HFF-Myc (cell line): ENCODE measurements at regions not wholly inside any gene's neighbourhood (a gene's known extent, or its start where the extent isn't known, plus 50 kb on each side); places are given as distances from the start of the nearest gene placed in this dataset.

Source experiments
- DNase-seq: peaks from one replicate; pipeline ENCODE4 v3.0.0-alpha.2; 2011; ENCODE audit warnings: low read depth; ENCODE audit errors: extremely low read depth
- H3K4me3 ChIP-seq: replicated peaks from 2 replicates; pipeline ENCODE4 v1.5.1; 2011; ENCODE audit warnings: low read depth, mild to moderate bottlenecking, control low read depth, low read length
- TF ChIP-seq, protein P1 (sequence below): IDR thresholded peaks from 2 replicates; pipeline ENCODE4 v1.5.1; 2012; ENCODE audit warnings: mild to moderate bottlenecking, low read depth, low read length, control low read depth; ENCODE audit errors: missing control alignments

GRCh38 chr3:70874196-70874595, 561.8 kb upstream of the MDFIC2 start:
- no peak overlapping the region for H3K4me3 ChIP-seq
- TF ChIP-seq, protein P1, sequence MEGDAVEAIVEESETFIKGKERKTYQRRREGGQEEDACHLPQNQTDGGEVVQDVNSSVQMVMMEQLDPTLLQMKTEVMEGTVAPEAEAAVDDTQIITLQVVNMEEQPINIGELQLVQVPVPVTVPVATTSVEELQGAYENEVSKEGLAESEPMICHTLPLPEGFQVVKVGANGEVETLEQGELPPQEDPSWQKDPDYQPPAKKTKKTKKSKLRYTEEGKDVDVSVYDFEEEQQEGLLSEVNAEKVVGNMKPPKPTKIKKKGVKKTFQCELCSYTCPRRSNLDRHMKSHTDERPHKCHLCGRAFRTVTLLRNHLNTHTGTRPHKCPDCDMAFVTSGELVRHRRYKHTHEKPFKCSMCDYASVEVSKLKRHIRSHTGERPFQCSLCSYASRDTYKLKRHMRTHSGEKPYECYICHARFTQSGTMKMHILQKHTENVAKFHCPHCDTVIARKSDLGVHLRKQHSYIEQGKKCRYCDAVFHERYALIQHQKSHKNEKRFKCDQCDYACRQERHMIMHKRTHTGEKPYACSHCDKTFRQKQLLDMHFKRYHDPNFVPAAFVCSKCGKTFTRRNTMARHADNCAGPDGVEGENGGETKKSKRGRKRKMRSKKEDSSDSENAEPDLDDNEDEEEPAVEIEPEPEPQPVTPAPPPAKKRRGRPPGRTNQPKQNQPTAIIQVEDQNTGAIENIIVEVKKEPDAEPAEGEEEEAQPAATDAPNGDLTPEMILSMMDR, result no peak
- DNase-seq, result no peak

GRCh38 chr3:70873686-70874085, 561.2 kb upstream of the MDFIC2 start:
- no peak overlapping the region for H3K4me3 ChIP-seq
- TF ChIP-seq, protein P1, result no peak
- DNase-seq, result no peak

DNA sequence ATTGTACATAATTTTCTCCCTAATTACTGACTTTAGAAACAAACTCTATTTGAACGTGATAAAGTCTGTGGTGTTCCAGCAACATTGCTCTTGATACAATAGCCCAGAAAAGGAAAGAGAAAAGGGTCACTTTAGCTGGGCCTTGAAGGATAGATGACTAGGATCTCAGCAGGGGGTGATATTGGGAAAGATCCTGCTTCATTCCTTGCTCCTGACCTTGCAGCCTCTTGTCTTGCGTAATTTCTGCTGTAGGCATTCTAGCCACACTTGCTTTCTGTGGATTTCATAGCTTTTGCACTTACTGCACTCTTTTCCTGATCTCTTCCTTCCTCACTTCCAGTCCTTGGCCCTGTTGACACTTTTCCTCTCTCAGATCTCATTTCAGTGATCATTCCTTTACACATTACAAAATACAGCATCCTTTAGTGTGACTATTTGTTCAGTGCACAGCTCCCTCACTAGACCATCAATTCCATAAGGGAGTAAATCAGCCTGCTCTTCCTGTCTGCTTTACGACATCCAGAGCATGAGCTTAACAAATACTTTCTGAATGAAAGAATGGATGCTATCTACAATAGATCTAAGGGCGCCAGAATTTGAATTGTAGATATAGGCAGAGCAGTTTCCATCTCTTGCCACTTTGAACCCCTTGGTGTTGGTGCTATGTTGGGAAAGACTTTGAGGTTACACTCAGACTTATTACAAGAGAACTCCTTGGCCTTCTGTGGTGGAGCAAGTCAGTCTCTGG, 559.6 kb upstream of the MDFIC2 start:
- no peak for DNase-seq
- TF ChIP-seq, protein P1, result no peak

DNA sequence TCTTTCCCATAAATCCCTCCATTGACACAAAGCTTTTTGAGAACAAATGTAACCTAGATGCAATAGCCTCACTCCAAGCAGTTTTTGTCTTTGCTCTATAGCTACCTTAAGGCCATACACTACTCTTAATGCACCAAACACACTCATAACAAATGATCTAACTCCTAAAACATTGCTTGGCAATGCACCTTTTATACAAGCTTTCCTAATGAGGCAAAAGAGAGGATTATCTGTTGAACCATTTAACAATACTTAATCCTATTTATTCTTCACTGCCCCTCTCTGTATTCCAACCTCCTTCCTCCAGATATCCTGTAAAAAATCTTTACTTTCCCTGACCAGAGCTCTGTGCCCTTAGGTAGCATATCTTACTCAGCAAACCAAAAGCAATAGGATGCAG, 558.1 kb upstream of the MDFIC2 start:
- DNase-seq, result no peak
- H3K4me3 ChIP-seq, result no peak overlapping the region
- TF ChIP-seq, protein P1, result no peak

More for the DNA sequence above, 559.6 kb upstream of the MDFIC2 start:
- H3K4me3 ChIP-seq, result no peak overlapping the region

GRCh38 chr3:70868561-70868960, 556.1 kb upstream of the MDFIC2 start:
- no peak for DNase-seq
- H3K4me3 ChIP-seq, result no peak overlapping the region
- TF ChIP-seq, protein P1, result no peak

DNA sequence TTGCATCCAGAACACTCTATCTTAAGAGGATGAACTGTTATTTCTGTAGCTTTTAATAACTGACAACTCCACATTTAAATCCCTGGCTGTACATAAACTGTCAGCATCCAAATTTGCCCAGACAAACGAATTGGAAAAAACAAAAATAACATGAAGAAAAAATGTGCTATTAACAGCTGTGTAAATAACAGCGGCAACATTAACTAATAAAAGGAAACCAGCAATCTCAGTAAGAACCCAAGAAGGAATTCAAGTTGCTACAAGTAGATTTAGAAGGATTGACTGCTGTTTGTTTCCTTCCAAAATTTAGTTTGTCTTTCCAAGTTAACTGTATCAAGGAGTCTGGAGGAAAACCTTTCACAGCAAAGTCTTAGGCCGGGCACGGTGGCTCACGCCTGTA, 550.6 kb upstream of the MDFIC2 start:
- no peak for DNase-seq
- TF ChIP-seq, protein P1, result no peak
- no peak overlapping the region for H3K4me3 ChIP-seq

DNA sequence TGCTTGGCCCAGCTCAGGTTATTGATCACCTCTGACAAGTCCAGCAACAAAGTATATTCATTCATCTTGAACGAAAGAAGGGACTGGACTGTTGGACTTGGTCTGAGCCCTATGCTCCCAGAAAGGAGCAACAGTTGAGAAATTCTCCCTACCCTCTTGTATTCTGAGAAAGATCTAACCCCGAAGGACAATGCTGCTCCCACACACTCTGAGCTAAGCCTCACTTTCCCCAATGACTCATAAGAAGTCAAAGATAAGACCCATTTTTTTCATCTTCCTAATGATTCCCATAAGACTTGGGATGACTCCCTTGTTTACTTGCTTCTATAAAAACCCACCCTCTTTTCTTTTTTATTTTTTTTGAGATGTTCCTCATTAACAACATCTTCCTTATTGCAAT, 549.4 kb upstream of the MDFIC2 start:
- TF ChIP-seq, protein P1, result no peak
- no peak for DNase-seq
- H3K4me3 ChIP-seq, result no peak overlapping the region
